Calu3 (cell line): ENCODE measurements at regions not wholly inside any gene's neighbourhood (a gene's known extent, or its start where the extent isn't known, plus 50 kb on each side); places are given as distances from the start of the nearest gene placed in this dataset.

Source experiments
- BruUV-seq: library from RNA; stranded (reverse); fragments of 400-500 nt; replicated peaks from 2 replicates; lab custom pipeline; 2021; lab: Mats Ljungman, UMichigan
- CTCF ChIA-PET: fragments of 300-600 bp; sonication (Branson Sonifier 250); formaldehyde crosslinking; loops from one replicate; lab custom pipeline; 2022; ENCODE audit warnings: antibody characterized with exemption; lab: Charles Lee
- DNase-seq: peaks from one replicate; pipeline ENCODE4 v3.0.0; 2022
- H3K27ac Mint-ChIP-seq: one replicate; pipeline ENCODE4 v1.8.0; 2022; ENCODE audit warnings: mixed read lengths; ENCODE audit not compliant: unreplicated experiment
- H3K27me3 Mint-ChIP-seq: one replicate; pipeline ENCODE4 v1.8.0; 2022; ENCODE audit warnings: mixed read lengths; ENCODE audit not compliant: unreplicated experiment
- H3K36me3 Mint-ChIP-seq: one replicate; pipeline ENCODE4 v1.8.0; 2022; ENCODE audit warnings: mild to moderate bottlenecking, moderate library complexity, mixed read lengths; ENCODE audit not compliant: insufficient read depth, unreplicated experiment
- H3K4me1 Mint-ChIP-seq: one replicate; pipeline ENCODE4 v1.8.0; 2022; ENCODE audit warnings: mild to moderate bottlenecking, low read depth, mixed read lengths; ENCODE audit not compliant: unreplicated experiment
- H3K4me3 Mint-ChIP-seq: one replicate; pipeline ENCODE4 v1.8.0; 2022; ENCODE audit warnings: mild to moderate bottlenecking, low read depth, moderate library complexity, mixed read lengths; ENCODE audit not compliant: unreplicated experiment
- H3K9me3 Mint-ChIP-seq: one replicate; pipeline ENCODE4 v1.8.0; 2022; ENCODE audit warnings: low read depth, mixed read lengths; ENCODE audit not compliant: unreplicated experiment
- intact Hi-C: fragments of 100-400 bp; cut with micrococcal nuclease; formaldehyde crosslinking; loops from one replicate; pipeline ENCODE4 v1.10.0; 2022; ENCODE audit not compliant: unreplicated experiment
- TF ChIP-seq, protein P1 (sequence below): fragments of 200-600 bp; IDR thresholded peaks from one replicate; pipeline ENCODE4 v1.8.0; 2022; ENCODE audit warnings: antibody characterized with exemption; ENCODE audit not compliant: unreplicated experiment

DNA sequence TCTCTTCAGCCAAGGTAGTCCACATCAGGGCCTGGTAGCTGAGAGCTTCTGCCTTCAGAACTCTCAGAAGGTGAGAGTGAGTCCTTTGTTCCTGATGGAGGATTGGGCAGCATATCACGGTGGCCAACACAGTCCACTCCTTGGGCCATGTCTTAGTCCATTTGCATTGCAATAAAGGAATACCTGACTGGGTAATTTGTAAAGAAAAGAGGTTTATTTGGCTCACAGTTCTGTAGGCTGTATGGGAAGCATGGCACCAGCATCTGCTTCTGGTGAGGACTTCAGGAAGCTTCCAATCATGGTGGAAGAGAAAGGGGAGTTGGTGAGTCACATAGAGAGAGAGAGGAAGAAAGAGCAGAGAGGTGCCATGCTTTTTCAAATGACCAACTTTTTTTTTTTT, 98.8 kb downstream of the ADCYAP1 start:
- H3K27me3 Mint-ChIP-seq: peaks cover 9% of the 10 kb centered on the region
- no peak for DNase-seq
- BruUV-seq: no TSS peak
- intact Hi-C loops: no loop called here
- no peak overlapping the region for H3K4me3 Mint-ChIP-seq
- TF ChIP-seq, protein P1, sequence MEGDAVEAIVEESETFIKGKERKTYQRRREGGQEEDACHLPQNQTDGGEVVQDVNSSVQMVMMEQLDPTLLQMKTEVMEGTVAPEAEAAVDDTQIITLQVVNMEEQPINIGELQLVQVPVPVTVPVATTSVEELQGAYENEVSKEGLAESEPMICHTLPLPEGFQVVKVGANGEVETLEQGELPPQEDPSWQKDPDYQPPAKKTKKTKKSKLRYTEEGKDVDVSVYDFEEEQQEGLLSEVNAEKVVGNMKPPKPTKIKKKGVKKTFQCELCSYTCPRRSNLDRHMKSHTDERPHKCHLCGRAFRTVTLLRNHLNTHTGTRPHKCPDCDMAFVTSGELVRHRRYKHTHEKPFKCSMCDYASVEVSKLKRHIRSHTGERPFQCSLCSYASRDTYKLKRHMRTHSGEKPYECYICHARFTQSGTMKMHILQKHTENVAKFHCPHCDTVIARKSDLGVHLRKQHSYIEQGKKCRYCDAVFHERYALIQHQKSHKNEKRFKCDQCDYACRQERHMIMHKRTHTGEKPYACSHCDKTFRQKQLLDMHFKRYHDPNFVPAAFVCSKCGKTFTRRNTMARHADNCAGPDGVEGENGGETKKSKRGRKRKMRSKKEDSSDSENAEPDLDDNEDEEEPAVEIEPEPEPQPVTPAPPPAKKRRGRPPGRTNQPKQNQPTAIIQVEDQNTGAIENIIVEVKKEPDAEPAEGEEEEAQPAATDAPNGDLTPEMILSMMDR: no peak
- H3K36me3 Mint-ChIP-seq: no peaks in the 10 kb centered on the region
- CTCF ChIA-PET: no interaction called here
- H3K9me3 Mint-ChIP-seq: peaks cover 8% of the 10 kb centered on the region
- no peak overlapping the region for H3K27ac Mint-ChIP-seq
- H3K4me1 Mint-ChIP-seq: no peaks in the 10 kb centered on the region

- Mint-ChIP-seq H3K4me3 (no peak overlapping the region), H3K27me3 (no peaks in the 10 kb centered on the region), H3K4me1 (no peaks in the 10 kb centered on the region), H3K27ac (no peak overlapping the region), H3K36me3 (no peaks in the 10 kb centered on the region), H3K9me3 (peaks cover 8% of the 10 kb centered on the region)
- CTCF ChIA-PET: no interaction called here
- DNase-seq: no peak
- intact Hi-C loops: no loop called here
- no TSS peak for BruUV-seq
- TF ChIP-seq, protein P1: no peak
Measured at GRCh38 chr18:1006304-1006703, 101.6 kb downstream of the ADCYAP1 start.

GRCh38 chr18:1006965-1007364, 102.3 kb downstream of the ADCYAP1 start:
- TF ChIP-seq, protein P1: no peak
- no TSS peak for BruUV-seq
- Mint-ChIP-seq H3K27ac (no peak overlapping the region), H3K4me3 (no peak overlapping the region), H3K36me3 (no peaks in the 10 kb centered on the region), H3K4me1 (no peaks in the 10 kb centered on the region), H3K9me3 (peaks cover 8% of the 10 kb centered on the region), H3K27me3 (no peaks in the 10 kb centered on the region)
- no peak for DNase-seq
- intact Hi-C loops: no loop called here
- CTCF ChIA-PET: no interaction called here

- no TSS peak for BruUV-seq
- CTCF ChIA-PET: interaction anchor here (0.6 kb wide), 1 partner anchor 864 kb away, joined by 5 read pairs; no protein-coding TSS in a partner anchor
- Mint-ChIP-seq H3K27ac (no peak overlapping the region), H3K4me3 (no peak overlapping the region), H3K4me1 (no peaks in the 10 kb centered on the region), H3K9me3 (no peaks in the 10 kb centered on the region), H3K27me3 (peaks cover 5% of the 10 kb centered on the region), H3K36me3 (no peaks in the 10 kb centered on the region)
- TF ChIP-seq, protein P1: no peak
- intact Hi-C loops: no loop called here
- no peak for DNase-seq
Measured at GRCh38 chr18:1011349-1011748, 106.7 kb downstream of the ADCYAP1 start.
